GM18867 (cell line): ENCODE measurements at regions not wholly inside any gene's neighbourhood (a gene's known extent, or its start where the extent isn't known, plus 50 kb on each side); places are given as distances from the start of the nearest gene placed in this dataset.
"Not testable (repeated sequence)": the region's sequence is repeated elsewhere in the genome, so short reads cannot be mapped to it uniquely, and the experiment has no call there.

ENCODE experiments used
- ATAC-seq: cut with Tn5 transposase; IDR thresholded peaks from one replicate; pipeline ENCODE4 v1.9.1; 2021; ENCODE audit warnings: mild to moderate bottlenecking, moderate library complexity; ENCODE audit not compliant: unreplicated experiment

GRCh38 chr7:13628239-13629001, 361.0 kb downstream of the ETV1 start:
- ATAC-seq = no peak

GRCh38 chr7:13631207-13632049, 358.0 kb downstream of the ETV1 start:
- not testable (repeated sequence) for ATAC-seq

GRCh38 chr7:13633857-13634256, 355.6 kb downstream of the ETV1 start:
- no peak for ATAC-seq

- no peak for ATAC-seq
Measured at GRCh38 chr7:13639396-13639795, 350.1 kb downstream of the ETV1 start.

GRCh38 chr7:13641714-13642113, 347.8 kb downstream of the ETV1 start:
- no peak for ATAC-seq

- ATAC-seq = no peak
Measured at GRCh38 chr7:13651167-13651566, 338.3 kb downstream of the ETV1 start.

GRCh38 chr7:13656330-13656729, 333.1 kb downstream of the ETV1 start:
- ATAC-seq = no peak

GRCh38 chr7:13673290-13673689, 316.2 kb downstream of the ETV1 start:
- no peak for ATAC-seq

GRCh38 chr7:13682626-13683025, 306.8 kb downstream of the ETV1 start:
- ATAC-seq = no peak

GRCh38 chr7:13687500-13687899, 302.0 kb downstream of the ETV1 start:
- no peak for ATAC-seq

GRCh38 chr7:13692548-13692947, 296.9 kb downstream of the ETV1 start:
- no peak for ATAC-seq

- ATAC-seq = no peak
Measured at GRCh38 chr7:13702251-13702650, 287.2 kb downstream of the ETV1 start.

GRCh38 chr7:13708670-13709069, 280.8 kb downstream of the ETV1 start:
- no peak for ATAC-seq

- ATAC-seq = no peak
Measured at GRCh38 chr7:13713092-13713491, 276.4 kb downstream of the ETV1 start.

- no peak for ATAC-seq
Measured at GRCh38 chr7:13715534-13715933, 273.9 kb downstream of the ETV1 start.

- ATAC-seq = no peak
Measured at GRCh38 chr7:13717031-13717430, 272.4 kb downstream of the ETV1 start.

GRCh38 chr7:13724191-13724976, 265.1 kb downstream of the ETV1 start:
- no peak for ATAC-seq

GRCh38 chr7:13724977-13725566, 264.4 kb downstream of the ETV1 start:
- ATAC-seq = no peak

- ATAC-seq = no peak
Measured at GRCh38 chr7:13725591-13725990, 263.9 kb downstream of the ETV1 start.

- no peak for ATAC-seq
Measured at GRCh38 chr7:13727279-13727678, 262.2 kb downstream of the ETV1 start.

- no peak for ATAC-seq
Measured at GRCh38 chr7:13727751-13728150, 261.7 kb downstream of the ETV1 start.
